Transverse colon (tissue), 3 donors: ENCODE measurements at regions not wholly inside any gene's neighbourhood (a gene's known extent, or its start where the extent isn't known, plus 50 kb on each side); places are given as distances from the start of the nearest gene placed in this dataset.

Experiments used
- POLR2A ChIP-seq: fragments of 450-650 bp; IDR thresholded peaks from one replicate; pipeline ENCODE4 v1.6.1; 2016; ENCODE audit warnings: antibody characterized with exemption, mild to moderate bottlenecking, moderate library complexity
- TF ChIP-seq, protein P1 (sequence below), 5 experiments: fragments of 200-600 bp in 3 of 5; fragments of 450-650 bp in 2 of 5; sonication (generic) in 3 of 5; IDR thresholded peaks; 1 replicate in 2 of 5; 2 replicates in 3 of 5; pipeline ENCODE4 v1.5.1; 2016 to 2017; ENCODE audit warnings: antibody characterized with exemption in 5 of 5, inconsistent platforms in 3 of 5, mild to moderate bottlenecking in 2 of 5, moderate library complexity in 1 of 5

DNA sequence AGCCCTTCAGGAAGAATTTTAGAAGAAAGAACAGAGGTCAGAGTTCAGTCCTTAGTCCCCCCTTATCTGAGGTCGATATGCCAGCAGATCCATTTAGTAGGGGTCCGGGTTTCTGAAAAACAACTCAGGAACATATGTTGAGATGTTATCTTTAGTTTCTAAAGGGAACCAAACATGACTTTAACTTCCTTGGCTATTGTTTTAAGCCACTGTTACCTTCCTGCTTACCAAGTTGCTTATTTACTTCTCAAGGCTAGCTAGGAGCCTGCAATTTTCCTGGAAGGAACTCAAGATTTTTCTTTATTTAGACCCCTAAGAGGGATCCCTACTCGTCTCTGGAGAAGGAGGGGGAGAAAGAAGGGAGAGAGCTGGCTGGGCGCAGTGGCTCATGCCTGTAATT lies 54.3 kb downstream of the KCNC4 start:
- no peak for TF ChIP-seq POLR2A
- TF ChIP-seq, protein P1, sequence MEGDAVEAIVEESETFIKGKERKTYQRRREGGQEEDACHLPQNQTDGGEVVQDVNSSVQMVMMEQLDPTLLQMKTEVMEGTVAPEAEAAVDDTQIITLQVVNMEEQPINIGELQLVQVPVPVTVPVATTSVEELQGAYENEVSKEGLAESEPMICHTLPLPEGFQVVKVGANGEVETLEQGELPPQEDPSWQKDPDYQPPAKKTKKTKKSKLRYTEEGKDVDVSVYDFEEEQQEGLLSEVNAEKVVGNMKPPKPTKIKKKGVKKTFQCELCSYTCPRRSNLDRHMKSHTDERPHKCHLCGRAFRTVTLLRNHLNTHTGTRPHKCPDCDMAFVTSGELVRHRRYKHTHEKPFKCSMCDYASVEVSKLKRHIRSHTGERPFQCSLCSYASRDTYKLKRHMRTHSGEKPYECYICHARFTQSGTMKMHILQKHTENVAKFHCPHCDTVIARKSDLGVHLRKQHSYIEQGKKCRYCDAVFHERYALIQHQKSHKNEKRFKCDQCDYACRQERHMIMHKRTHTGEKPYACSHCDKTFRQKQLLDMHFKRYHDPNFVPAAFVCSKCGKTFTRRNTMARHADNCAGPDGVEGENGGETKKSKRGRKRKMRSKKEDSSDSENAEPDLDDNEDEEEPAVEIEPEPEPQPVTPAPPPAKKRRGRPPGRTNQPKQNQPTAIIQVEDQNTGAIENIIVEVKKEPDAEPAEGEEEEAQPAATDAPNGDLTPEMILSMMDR (IDR thresholded peaks at IDR 0.05): no peak
